Uterus (tissue), 3 donors: ENCODE measurements at regions not wholly inside any gene's neighbourhood (a gene's known extent, or its start where the extent isn't known, plus 50 kb on each side); places are given as distances from the start of the nearest gene placed in this dataset.

Experiments
- DNase-seq, 2 donors: peaks; one replicate each; pipeline ENCODE4 v3.0.0-alpha.2; 2019 to 2020
- H3K27ac ChIP-seq, 2 donors: fragments of 200-600 bp; sonication (generic); 1 replicate in 1 of 2; 2 replicates in 1 of 2; pipeline ENCODE4 v1.5.1; 2016 to 2018
- H3K27me3 ChIP-seq, 2 donors: fragments of 200-600 bp; sonication (generic); one replicate each; pipeline ENCODE4 v1.5.1; 2018 to 2019; ENCODE audit warnings: control low read depth in 1 of 2
- H3K36me3 ChIP-seq, 2 donors: fragments of 200-600 bp; sonication (generic); one replicate each; pipeline ENCODE4 v1.5.1; 2019; ENCODE audit warnings: control low read depth in 1 of 2
- H3K4me1 ChIP-seq, 2 donors: fragments of 200-600 bp; sonication (generic); one replicate each; pipeline ENCODE4 v1.5.1; 2018 to 2019; ENCODE audit warnings: control low read depth in 1 of 2
- H3K4me3 ChIP-seq, 2 donors: fragments of 200-600 bp; sonication (generic); 1 replicate in 1 of 2; 2 replicates in 1 of 2; pipeline ENCODE4 v1.5.1; 2018 to 2019; ENCODE audit warnings: mild to moderate bottlenecking in 1 of 2
- H3K9me3 ChIP-seq, 2 donors: fragments of 200-600 bp; sonication (generic); one replicate each; pipeline ENCODE4 v1.5.1; 2019; ENCODE audit warnings: control low read depth in 1 of 2
- CTCF ChIP-seq, 4 experiments: fragments of 200-600 bp in 2 of 4; fragments of 450-650 bp in 2 of 4; sonication (generic) in 2 of 4; IDR thresholded peaks; one replicate each; pipeline ENCODE4 v1.5.1; 2016 to 2019; ENCODE audit warnings: antibody characterized with exemption in 4 of 4, mild to moderate bottlenecking in 2 of 4, moderate library complexity in 1 of 4
- POLR2A ChIP-seq, 2 donors: fragments of 450-650 bp; IDR thresholded peaks; one replicate each; pipeline ENCODE4 v1.6.1; 2016; ENCODE audit warnings: antibody characterized with exemption in 2 of 2, mild to moderate bottlenecking in 1 of 2, moderate library complexity in 1 of 2
- intact Hi-C: fragments of 100-400 bp; cut with DNase I; formaldehyde crosslinking; loops from one replicate; pipeline ENCODE4 v1.15.1; 2023; ENCODE audit warnings: low total_unique reads
- donor health status: DM: yes; HTN: yes; CAD: no.

- no peaks in the 10 kb centered on the region for H3K36me3 ChIP-seq
- intact Hi-C loops, result no loop called here
- no peak for TF ChIP-seq POLR2A (IDR thresholded peaks at IDR 0.05)
- no peak for TF ChIP-seq CTCF (IDR thresholded peaks at IDR 0.05)
- H3K9me3 ChIP-seq, result no peaks in the 10 kb centered on the region
- no peaks in the 10 kb centered on the region for H3K4me1 ChIP-seq
- no peaks in the 10 kb centered on the region for H3K27me3 ChIP-seq
- H3K4me3 ChIP-seq, result no peak overlapping the region
- no peak overlapping the region for H3K27ac ChIP-seq
- DNase-seq, result no peak
Measured at GRCh38 chr15:98221144-98221543, 260.6 kb downstream of the ARRDC4 start.

GRCh38 chr15:98221577-98221976 lies 261.1 kb downstream of the ARRDC4 start:
- Histone ChIP-seq H3K9me3 (no peaks in the 10 kb centered on the region), H3K27ac (no peak overlapping the region), H3K36me3 (no peaks in the 10 kb centered on the region), H3K4me1 (no peaks in the 10 kb centered on the region), H3K27me3 (no peaks in the 10 kb centered on the region), H3K4me3 (no peak overlapping the region)
- no peak for TF ChIP-seq CTCF (IDR thresholded peaks at IDR 0.05)
- TF ChIP-seq POLR2A (IDR thresholded peaks at IDR 0.05), result no peak
- DNase-seq, result no peak
- intact Hi-C loops, result no loop called here

- TF ChIP-seq CTCF (IDR thresholded peaks at IDR 0.05) (no peak), POLR2A (IDR thresholded peaks at IDR 0.05) (no peak)
- DNase-seq, result no peak
- Histone ChIP-seq H3K27me3 (no peaks in the 10 kb centered on the region), H3K36me3 (no peaks in the 10 kb centered on the region), H3K4me3 (no peak overlapping the region), H3K4me1 (no peaks in the 10 kb centered on the region), H3K27ac (no peak overlapping the region), H3K9me3 (no peaks in the 10 kb centered on the region)
- intact Hi-C loops, result no loop called here
Measured at GRCh38 chr15:98226149-98226548, 265.6 kb downstream of the ARRDC4 start.

- no peaks in the 10 kb centered on the region for H3K27me3 ChIP-seq
- H3K4me3 ChIP-seq, result no peak overlapping the region
- H3K4me1 ChIP-seq, result no peaks in the 10 kb centered on the region
- no peaks in the 10 kb centered on the region for H3K9me3 ChIP-seq
- no peak for DNase-seq
- H3K36me3 ChIP-seq, result no peaks in the 10 kb centered on the region
- intact Hi-C loops, result no loop called here
- TF ChIP-seq POLR2A (IDR thresholded peaks at IDR 0.05) (no peak), CTCF (IDR thresholded peaks at IDR 0.05) (no peak)
- H3K27ac ChIP-seq, result no peak overlapping the region
Measured at GRCh38 chr15:98226578-98226977, 266.1 kb downstream of the ARRDC4 start.

- TF ChIP-seq CTCF (IDR thresholded peaks at IDR 0.05) (no peak), POLR2A (IDR thresholded peaks at IDR 0.05) (no peak)
- H3K4me3 ChIP-seq, result no peak overlapping the region
- intact Hi-C loops, result no loop called here
- no peaks in the 10 kb centered on the region for H3K27me3 ChIP-seq
- H3K27ac ChIP-seq, result no peak overlapping the region
- no peak for DNase-seq
- no peaks in the 10 kb centered on the region for H3K4me1 ChIP-seq
- H3K9me3 ChIP-seq, result no peaks in the 10 kb centered on the region
- no peaks in the 10 kb centered on the region for H3K36me3 ChIP-seq
Measured at GRCh38 chr15:98228846-98229245, 268.3 kb downstream of the ARRDC4 start.
